K562 (cell line): ENCODE measurements at regions not wholly inside any gene's neighbourhood (a gene's known extent, or its start where the extent isn't known, plus 50 kb on each side); places are given as distances from the start of the nearest gene placed in this dataset.

Experiments
- ATAC-seq: fragments of 200-7000 bp; cut with Tn5 transposase; 3 replicates; pipeline ENCODE4 v1.9.1; 2020; ENCODE audit warnings: moderate library complexity
- BruUV-seq: library from RNA; stranded (reverse); fragments of 400-500 nt; replicated peaks from 2 replicates; lab custom pipeline; 2021; lab: Mats Ljungman, UMichigan
- CTCF ChIA-PET: fragments of 300-600 bp; formaldehyde crosslinking; extraction: SDS; loops from one replicate; lab custom pipeline; 2021; ENCODE audit warnings: low intra/inter-chr PET ratio; lab: Yijun Ruan, JAX
- POLR2A ChIA-PET: fragments of 300-600, 350-650 bp; sonication (Branson Sonifier 250); formaldehyde crosslinking; extraction: SDS; loops from one replicate; lab custom pipeline; 2021; ENCODE audit warnings: antibody characterized with exemption, inconsistent platforms; lab: Yijun Ruan, JAX
- DNase-seq, 4 experiments: peaks; one replicate each; pipeline versions ENCODE4 v3.0.0 to v3.0.0-alpha.2; 2011 to 2018; ENCODE audit warnings: low spot score in 3 of 4, mixed read lengths in 3 of 4; ENCODE audit errors: extremely low read depth in 1 of 4
- FAIRE-seq: peaks from 2 replicates; lab custom pipeline; 2011; peaks lifted over from hg19 to GRCh38; lab: Jason Lieb, UNC
- H2AFZ ChIP-seq: 2 replicates; pipeline ENCODE4 v1.6.0; 2011; ENCODE audit warnings: low read depth, low read length, control low read depth, inconsistent platforms
- H3K27ac ChIP-seq: fragments of 200-600 bp; 3 replicates; pipeline ENCODE4 v1.8.0; 2011; ENCODE audit warnings: low read depth, mild to moderate bottlenecking, control low read depth, inconsistent platforms, low read length, moderate library complexity, mixed read lengths; ENCODE audit errors: extremely low read depth
- H3K27me3 ChIP-seq, 2 experiments: fragments of 300-600 bp in 1 of 2; 2 replicates in 1 of 2; 3 replicates in 1 of 2; pipeline versions ENCODE4 v1.6.0 to v1.8.0; 2011; ENCODE audit warnings: inconsistent platforms in 2 of 2, low read length in 2 of 2, mild to moderate bottlenecking in 1 of 2, mixed read lengths in 1 of 2, moderate library complexity in 1 of 2; ENCODE audit not compliant: control insufficient read depth in 2 of 2, insufficient read depth in 2 of 2
- H3K36me3 ChIP-seq: fragments of 300-600 bp; 3 replicates; pipeline ENCODE4 v1.8.0; 2011; ENCODE audit warnings: mild to moderate bottlenecking, low read length, inconsistent platforms; ENCODE audit not compliant: control insufficient read depth, insufficient read depth
- H3K4me1 ChIP-seq, 2 experiments: fragments of 200-600 bp in 1 of 2; replicated peaks in 1 of 2; 2 replicates in 1 of 2; 3 replicates in 1 of 2; pipeline versions ENCODE4 v1.5.1 to v1.8.0; 2011; ENCODE audit warnings: inconsistent platforms in 2 of 2, low read length in 2 of 2, mild to moderate bottlenecking in 1 of 2, mixed read lengths in 1 of 2, moderate library complexity in 1 of 2; ENCODE audit not compliant: control insufficient read depth in 2 of 2, insufficient read depth in 2 of 2
- H3K4me2 ChIP-seq: 2 replicates; pipeline ENCODE4 v1.6.1; 2011; ENCODE audit warnings: low read length, control low read depth, inconsistent platforms, mixed read lengths; ENCODE audit not compliant: insufficient read depth
- H3K4me3 ChIP-seq: fragments of 200-600 bp; sonication (generic), shearing (Covaris generic); 2 replicates; pipeline ENCODE4 v1.5.1; 2016; ENCODE audit warnings: control low read depth, inconsistent platforms
- H3K79me2 ChIP-seq: fragments of 200-600 bp; 3 replicates; pipeline ENCODE4 v1.8.0; 2011; ENCODE audit warnings: low read length, inconsistent platforms; ENCODE audit not compliant: control insufficient read depth, insufficient read depth
- H3K9ac ChIP-seq, 2 experiments: 2 replicates each; pipeline versions ENCODE4 v1.6.0 to v1.6.1; 2011; ENCODE audit warnings: low read depth in 2 of 2, low read length in 2 of 2, control low read depth in 1 of 2, inconsistent platforms in 1 of 2, mild to moderate bottlenecking in 1 of 2, mixed read lengths in 1 of 2; ENCODE audit not compliant: insufficient read depth in 1 of 2
- H3K9me1 ChIP-seq: one replicate; pipeline ENCODE4 v1.6.0; 2011; ENCODE audit warnings: inconsistent platforms, mild to moderate bottlenecking, low read length, moderate library complexity; ENCODE audit not compliant: control insufficient read depth, insufficient read depth
- H3K9me3 ChIP-seq: replicated peaks from 2 replicates; pipeline ENCODE4 v1.5.1; 2011; ENCODE audit warnings: low read depth, low read length, inconsistent platforms; ENCODE audit not compliant: control insufficient read depth, insufficient read depth
- H4K20me1 ChIP-seq: replicated peaks from 2 replicates; pipeline ENCODE4 v1.6.1; 2011; ENCODE audit warnings: low read length, inconsistent platforms, mixed read lengths; ENCODE audit not compliant: control insufficient read depth, insufficient read depth
- CEBPB ChIP-seq: fragments of 450-650 bp; IDR thresholded peaks from 2 replicates; pipeline ENCODE4 v1.6.1; 2016; ENCODE audit warnings: missing genetic modification characterization, missing compliant biosample characterization
- CEBPG ChIP-seq, 3 experiments: fragments of 200-800 bp in 1 of 3; sonication (Bioruptor generic) in 1 of 3; sonication (generic) in 1 of 3; formaldehyde crosslinking in 1 of 3; IDR thresholded peaks in 2 of 3; conservative IDR thresholded peaks in 1 of 3; 2 replicates each; pipeline versions ENCODE4 v1.6.1 to v1.8.0; 2016 to 2022; ENCODE audit warnings: missing compliant biosample characterization in 2 of 3, missing genetic modification characterization in 2 of 3, mild to moderate bottlenecking in 1 of 3, missing genetic modification reagents in 1 of 3
- JUNB ChIP-seq: fragments of 450-650 bp; formaldehyde crosslinking; conservative IDR thresholded peaks from 2 replicates; pipeline ENCODE4 v1.4.0; 2020; ENCODE audit warnings: mild to moderate bottlenecking
- POLR2B ChIP-seq: fragments of 450-650 bp; IDR thresholded peaks from 2 replicates; pipeline ENCODE4 v1.6.1; 2018; ENCODE audit warnings: low read depth; ENCODE audit not compliant: partially characterized antibody
- STAT5A ChIP-seq: IDR thresholded peaks from 2 replicates; pipeline ENCODE4 v1.6.1; 2012; ENCODE audit warnings: low read length, inconsistent platforms, borderline replicate concordance
- WGBS: fragments of 100-300 bp; shearing (Covaris generic); methylation state at CpG from one replicate; pipeline ENCODE4 v1.1.6; 2016; ENCODE audit warnings: low coverage, mixed read lengths; ENCODE audit not compliant: insufficient coverage; ENCODE audit errors: missing lambda C conversion rate; 5-methylcytosine and 5-hydroxymethylcytosine counted together
- in situ Hi-C: fragments of 300-500 bp; cut with MboI; formaldehyde crosslinking; loops from 4 replicates; pipeline ENCODE4 v1.15.0; 2018; ENCODE audit warnings: inconsistent platforms, mixed read lengths
- intact Hi-C: fragments of 100-400 bp; cut with micrococcal nuclease; formaldehyde crosslinking; loops from 2 replicates; pipeline ENCODE4 v1.14.2; 2022
- TF ChIP-seq, protein P1 (sequence below): fragments of 250-450 bp; sonication (Bioruptor Pico); IDR thresholded peaks from 2 replicates; pipeline ENCODE4 v1.5.0; 2022; ENCODE audit warnings: mild to moderate bottlenecking

GRCh38 chr1:82373710-82374109 lies 573.0 kb downstream of the ADGRL2 start:
- Histone ChIP-seq H2AFZ (no peak overlapping the region), H3K27me3 (no peaks in the 10 kb centered on the region), H3K79me2 (no peaks in the 10 kb centered on the region), H3K9me3 (no peaks in the 10 kb centered on the region), H3K4me2 (no peak overlapping the region), H3K27ac (no peak overlapping the region), H3K4me1 (no peaks in the 10 kb centered on the region), H3K9ac (no peak overlapping the region), H4K20me1 (no peaks in the 10 kb centered on the region), H3K4me3 (no peak overlapping the region), H3K36me3 (no peaks in the 10 kb centered on the region), H3K9me1 (no peaks in the 10 kb centered on the region)
- 25% methylated on average over 2 of the region's 2 CpGs for whole genome bisulfite sequencing
- in situ Hi-C loops (no loop called here), intact Hi-C loops (no loop called here)
- ChIA-PET CTCF (no interaction called here), POLR2A (no interaction called here)
- no peak for FAIRE-seq
- no TSS peak for BruUV-seq
- no peak for DNase-seq
- TF ChIP-seq CEBPB (tag) (peak; percentile 42; the same call in 1 of the 2 replicates), STAT5A (no peak), JUNB (no peak), CEBPG (CRISPR knock-in tag; IDR thresholded peaks at IDR 0.05) (no peak), CEBPG (tag; conservative IDR thresholded peaks at IDR 0.05 in 1 of 2, IDR thresholded peaks at IDR 0.05 in 1 of 2) (peak in 1 of 2 experiments; percentile 87; a peak in 2 of 4 replicates), POLR2B (no peak)
- TF ChIP-seq, protein P1, sequence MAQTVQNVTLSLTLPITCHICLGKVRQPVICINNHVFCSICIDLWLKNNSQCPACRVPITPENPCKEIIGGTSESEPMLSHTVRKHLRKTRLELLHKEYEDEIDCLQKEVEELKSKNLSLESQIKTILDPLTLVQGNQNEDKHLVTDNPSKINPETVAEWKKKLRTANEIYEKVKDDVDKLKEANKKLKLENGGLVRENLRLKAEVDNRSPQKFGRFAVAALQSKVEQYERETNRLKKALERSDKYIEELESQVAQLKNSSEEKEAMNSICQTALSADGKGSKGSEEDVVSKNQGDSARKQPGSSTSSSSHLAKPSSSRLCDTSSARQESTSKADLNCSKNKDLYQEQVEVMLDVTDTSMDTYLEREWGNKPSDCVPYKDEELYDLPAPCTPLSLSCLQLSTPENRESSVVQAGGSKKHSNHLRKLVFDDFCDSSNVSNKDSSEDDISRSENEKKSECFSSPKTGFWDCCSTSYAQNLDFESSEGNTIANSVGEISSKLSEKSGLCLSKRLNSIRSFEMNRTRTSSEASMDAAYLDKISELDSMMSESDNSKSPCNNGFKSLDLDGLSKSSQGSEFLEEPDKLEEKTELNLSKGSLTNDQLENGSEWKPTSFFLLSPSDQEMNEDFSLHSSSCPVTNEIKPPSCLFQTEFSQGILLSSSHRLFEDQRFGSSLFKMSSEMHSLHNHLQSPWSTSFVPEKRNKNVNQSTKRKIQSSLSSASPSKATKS (CRISPR knock-in tag): no peak
- ATAC-seq: no peak
